H7 (cell line): ENCODE measurements at regions not wholly inside any gene's neighbourhood (a gene's known extent, or its start where the extent isn't known, plus 50 kb on each side); places are given as distances from the start of the nearest gene placed in this dataset.
A peak's percentile ranks its signal among the peaks of the same experiment; 100 is the strongest.

ENCODE experiments used
- DNase-seq: peaks from one replicate; pipeline ENCODE4 v3.0.0; 2012
- H3K27me3 ChIP-seq: 2 replicates; pipeline ENCODE4 v1.6.0; 2011; ENCODE audit warnings: mild to moderate bottlenecking, low read length; ENCODE audit not compliant: control insufficient read depth, insufficient read depth
- H3K36me3 ChIP-seq: replicated peaks from 2 replicates; pipeline ENCODE4 v1.5.1; 2011; ENCODE audit warnings: low read length; ENCODE audit not compliant: control insufficient read depth, insufficient read depth
- H3K4me3 ChIP-seq: 2 replicates; pipeline ENCODE4 v1.5.1; 2011; ENCODE audit warnings: low read depth, mild to moderate bottlenecking, control low read depth, low read length, moderate library complexity; ENCODE audit not compliant: insufficient read depth

DNA sequence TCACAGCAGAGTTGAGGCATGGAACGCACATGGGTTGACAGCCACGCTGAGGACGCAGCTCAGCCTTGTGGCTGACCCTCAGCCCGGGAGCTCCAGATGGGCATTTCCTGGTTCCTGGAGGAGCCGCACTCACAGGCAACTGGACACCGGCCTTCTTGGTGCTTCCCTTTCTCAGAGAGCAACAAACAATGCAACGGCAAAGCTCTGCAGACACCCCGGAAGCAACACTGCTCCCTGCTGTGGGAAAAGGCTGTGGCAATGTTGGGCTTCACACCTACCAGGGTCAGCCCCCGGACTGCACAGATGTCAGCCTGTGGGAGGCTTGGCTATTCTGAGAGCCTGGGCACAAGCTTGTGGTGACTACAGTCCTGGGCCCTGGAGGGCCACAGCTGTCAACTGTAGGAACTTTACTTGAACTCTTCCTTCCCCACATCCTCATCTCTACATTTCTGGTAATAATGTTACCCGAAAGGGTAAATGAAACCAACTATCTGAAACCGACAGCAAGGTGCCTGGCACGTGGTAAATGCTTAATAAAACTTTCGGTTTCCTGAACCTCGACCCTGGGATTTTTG is 597.5 kb upstream of the MKI67 start:
- DNase-seq = no peak
- H3K27me3 ChIP-seq = no peaks in the 10 kb centered on the region
- H3K36me3 ChIP-seq = no peaks in the 10 kb centered on the region
- no peak overlapping the region for H3K4me3 ChIP-seq

DNA sequence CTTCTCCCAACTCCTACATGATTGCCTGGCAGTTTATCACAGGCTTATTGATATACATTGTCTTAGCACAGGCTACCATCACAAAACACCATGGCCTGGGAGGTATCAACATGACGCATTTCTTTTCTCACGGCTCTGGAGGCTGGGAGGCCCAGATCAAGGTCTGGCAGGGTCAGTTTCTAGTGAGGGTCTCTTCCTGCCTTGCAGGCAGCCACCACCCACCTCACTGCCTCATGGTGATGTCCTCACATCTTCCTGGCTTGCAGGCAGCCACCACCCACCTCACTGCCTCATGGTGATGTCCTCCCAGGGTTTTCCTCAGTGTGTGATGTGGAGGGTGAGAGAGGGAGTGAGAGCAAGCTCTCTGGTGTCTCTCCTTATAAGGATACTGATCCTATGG is 599.3 kb upstream of the MKI67 start:
- H3K27me3 ChIP-seq = no peaks in the 10 kb centered on the region
- H3K4me3 ChIP-seq = no peak overlapping the region
- no peaks in the 10 kb centered on the region for H3K36me3 ChIP-seq
- DNase-seq = no peak

DNA sequence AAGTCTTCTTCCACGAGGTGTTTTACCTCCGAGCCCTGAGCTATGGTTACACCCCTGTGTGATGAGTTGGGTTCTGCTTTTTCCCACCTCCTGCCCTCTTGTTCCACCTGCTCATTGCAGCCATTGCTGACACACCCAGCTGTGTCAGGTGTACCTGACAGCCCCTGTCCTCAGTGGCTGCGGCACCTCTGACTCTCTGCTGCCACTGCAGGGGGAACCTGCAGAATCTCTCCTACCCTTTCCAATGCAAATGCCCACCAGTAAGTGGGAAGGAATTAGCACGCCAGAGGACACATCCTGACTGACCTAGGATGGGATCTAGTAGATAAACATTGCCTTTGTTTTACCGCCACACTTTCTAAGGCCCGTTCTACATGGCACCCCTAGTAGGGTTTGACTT is 600.9 kb upstream of the MKI67 start:
- Histone ChIP-seq H3K27me3 (no peaks in the 10 kb centered on the region), H3K36me3 (no peaks in the 10 kb centered on the region), H3K4me3 (no peak overlapping the region)
- DNase-seq = peak; percentile 77

DNA sequence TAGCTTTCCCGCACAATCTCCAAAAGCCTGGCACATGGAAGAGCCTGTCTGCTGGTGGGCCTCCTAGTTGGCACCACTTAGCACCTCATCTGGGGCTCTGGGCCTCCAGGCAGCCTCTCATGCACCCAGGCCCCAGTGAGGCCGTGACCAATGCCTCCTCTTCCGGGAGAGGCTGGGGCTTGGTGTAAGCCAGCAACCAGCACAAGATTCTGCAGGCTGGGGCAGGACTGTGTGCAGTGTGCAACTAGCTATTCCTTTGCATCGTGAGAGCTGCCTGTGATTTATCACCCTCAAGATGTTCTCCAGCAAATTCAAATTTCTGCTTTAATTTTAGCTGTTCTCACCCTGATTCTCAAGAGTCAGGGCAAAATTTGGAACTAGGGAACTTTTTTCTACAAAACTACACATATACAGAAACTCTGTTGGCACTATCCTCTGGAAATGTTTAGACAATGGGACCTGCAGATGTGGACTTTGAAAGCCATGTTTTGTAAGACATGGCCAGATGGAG is 603.7 kb upstream of the MKI67 start:
- H3K36me3 ChIP-seq = no peaks in the 10 kb centered on the region
- no peak overlapping the region for H3K4me3 ChIP-seq
- no peaks in the 10 kb centered on the region for H3K27me3 ChIP-seq
- DNase-seq = no peak

DNA sequence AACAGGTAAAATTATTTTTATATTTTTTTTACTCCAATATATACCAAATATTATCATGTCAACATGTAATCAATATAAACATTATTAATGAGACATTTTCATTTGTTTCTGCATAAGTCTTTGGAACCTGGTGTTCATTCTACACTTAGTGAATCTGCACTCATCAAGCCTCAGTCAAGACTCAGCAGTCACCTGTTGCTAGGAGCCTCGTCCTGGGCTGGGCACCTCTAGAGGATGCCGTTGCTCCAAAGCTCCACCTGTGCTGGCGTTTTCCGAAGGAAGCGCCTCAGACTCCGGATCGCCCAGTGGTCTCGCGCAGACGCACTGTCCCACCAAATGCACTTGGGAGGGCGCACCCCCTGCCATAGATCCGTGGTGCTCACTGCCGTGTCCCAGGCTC is 604.7 kb upstream of the MKI67 start:
- H3K36me3 ChIP-seq = no peaks in the 10 kb centered on the region
- no peak for DNase-seq
- H3K27me3 ChIP-seq = no peaks in the 10 kb centered on the region; the same call in 1 of the 2 replicates
- no peak overlapping the region for H3K4me3 ChIP-seq

DNA sequence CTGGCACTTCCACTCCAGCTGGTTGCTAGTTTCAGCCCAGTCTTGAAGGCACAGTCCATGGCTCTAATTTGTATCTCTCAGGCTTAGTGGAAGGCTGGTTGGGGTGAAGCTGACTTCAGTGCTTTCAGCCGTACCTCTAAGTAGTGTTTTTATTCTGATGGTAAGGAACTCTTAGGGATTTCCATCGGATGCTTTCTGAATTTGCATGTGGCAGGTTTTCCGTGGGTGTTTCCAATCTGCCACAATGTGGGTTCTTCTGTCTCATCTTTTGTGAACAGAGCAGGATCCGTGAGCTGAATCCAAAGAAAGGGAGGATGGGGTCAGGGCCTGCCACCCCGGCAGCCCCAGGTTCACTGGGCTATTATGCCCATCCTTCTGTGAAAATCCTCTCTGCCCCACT is 607.9 kb upstream of the MKI67 start:
- H3K36me3 ChIP-seq = no peaks in the 10 kb centered on the region
- H3K4me3 ChIP-seq = no peak overlapping the region
- H3K27me3 ChIP-seq = no peaks in the 10 kb centered on the region; the same call in 1 of the 2 replicates
- no peak for DNase-seq

DNA sequence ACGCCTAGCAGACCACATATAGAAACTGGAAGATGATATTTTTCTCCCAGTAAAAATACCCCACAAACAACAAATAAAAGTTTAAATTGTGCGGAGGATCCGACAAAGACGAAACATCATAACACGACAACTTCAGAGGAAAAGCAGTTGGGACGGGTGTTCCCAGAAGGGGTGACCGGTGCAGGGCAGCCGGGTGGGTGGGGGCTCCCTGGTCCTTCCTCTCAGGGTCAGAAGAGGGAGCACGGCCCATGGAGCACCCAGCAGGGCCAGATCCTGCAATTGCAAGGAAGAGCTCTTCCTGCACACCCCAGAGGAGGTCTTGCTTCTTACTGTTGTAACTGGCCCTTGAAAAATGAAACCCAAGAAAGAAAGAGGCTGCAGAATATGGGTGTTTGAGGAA is 608.5 kb upstream of the MKI67 start:
- H3K4me3 ChIP-seq = no peak overlapping the region
- peak; percentile 35 for DNase-seq
- no peaks in the 10 kb centered on the region for H3K36me3 ChIP-seq
- no peaks in the 10 kb centered on the region; the same call in 1 of the 2 replicates for H3K27me3 ChIP-seq

DNA sequence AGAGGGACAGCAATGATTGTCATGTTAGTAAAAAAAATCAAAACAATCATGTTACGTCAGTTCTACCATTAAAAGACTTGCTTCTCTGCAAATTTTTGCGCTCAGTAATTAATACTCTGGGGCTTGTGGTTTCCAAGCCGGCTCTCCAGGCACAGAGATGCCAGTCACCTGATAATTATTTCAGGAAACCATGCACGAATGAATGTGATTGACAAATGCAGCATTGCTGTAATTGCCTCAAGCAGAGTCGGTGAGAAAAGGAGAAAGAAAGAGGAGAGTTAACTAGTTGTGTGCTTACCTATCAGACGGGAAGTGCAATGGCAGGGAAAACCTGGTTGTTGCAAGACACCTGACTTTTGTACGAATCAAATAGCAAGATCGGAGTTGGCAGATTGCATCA is 609.8 kb upstream of the MKI67 start:
- Histone ChIP-seq H3K4me3 (no peak overlapping the region), H3K36me3 (no peaks in the 10 kb centered on the region)
- no peak for DNase-seq

DNA sequence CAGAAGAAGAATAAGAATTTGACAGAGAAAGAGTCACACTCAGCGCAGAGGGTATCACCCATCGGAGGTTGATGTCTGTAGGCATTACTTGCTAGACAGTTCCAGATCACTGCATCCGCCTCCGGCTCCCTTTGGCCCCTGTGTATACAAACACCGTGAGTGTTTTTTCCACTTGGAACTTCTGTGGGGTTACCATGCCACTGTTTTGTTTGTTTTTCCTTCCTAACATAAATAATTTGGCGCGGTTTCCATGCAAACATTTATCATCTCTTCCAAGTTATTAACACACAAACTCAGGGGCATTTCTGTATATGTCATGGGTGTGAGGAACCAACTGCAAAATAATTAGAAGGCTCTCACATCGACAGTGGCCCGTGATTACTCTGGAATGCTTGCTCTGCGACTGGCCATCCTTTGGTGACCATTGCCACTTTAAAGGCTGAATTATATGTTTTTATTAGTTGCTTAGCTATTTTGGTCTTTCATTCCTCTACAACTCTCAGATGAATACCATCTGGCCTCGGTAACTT is 612.2 kb upstream of the MKI67 start:
- no peaks in the 10 kb centered on the region; the same call in 1 of the 2 replicates for H3K27me3 ChIP-seq
- no peak for DNase-seq
- H3K36me3 ChIP-seq = no peaks in the 10 kb centered on the region
- no peak overlapping the region for H3K4me3 ChIP-seq

More for the DNA sequence above, 609.8 kb upstream of the MKI67 start:
- no peaks in the 10 kb centered on the region; the same call in 1 of the 2 replicates for H3K27me3 ChIP-seq

DNA sequence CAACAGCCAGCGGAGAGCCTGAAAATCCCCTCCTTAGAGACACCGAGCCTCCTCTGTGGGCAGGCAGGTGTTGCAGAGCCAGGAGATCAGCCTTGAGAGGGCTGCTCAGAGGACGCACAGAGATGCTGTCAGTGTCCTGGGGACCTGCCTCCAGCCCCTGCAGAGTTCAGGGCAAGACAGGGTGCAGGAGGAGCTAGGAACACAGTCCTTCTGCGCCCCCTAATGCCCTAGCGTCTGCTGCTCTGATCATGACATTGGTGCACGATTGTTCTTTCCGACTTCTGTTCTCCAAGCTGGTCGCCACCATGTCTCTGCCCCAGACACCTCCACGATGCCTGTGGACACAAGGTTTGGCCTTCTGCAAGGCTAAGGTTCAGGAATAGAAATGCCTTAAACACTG is 613.7 kb upstream of the MKI67 start:
- H3K27me3 ChIP-seq = no peaks in the 10 kb centered on the region; the same call in 1 of the 2 replicates
- no peak overlapping the region for H3K4me3 ChIP-seq
- peak; percentile 69 for DNase-seq
- no peaks in the 10 kb centered on the region for H3K36me3 ChIP-seq

DNA sequence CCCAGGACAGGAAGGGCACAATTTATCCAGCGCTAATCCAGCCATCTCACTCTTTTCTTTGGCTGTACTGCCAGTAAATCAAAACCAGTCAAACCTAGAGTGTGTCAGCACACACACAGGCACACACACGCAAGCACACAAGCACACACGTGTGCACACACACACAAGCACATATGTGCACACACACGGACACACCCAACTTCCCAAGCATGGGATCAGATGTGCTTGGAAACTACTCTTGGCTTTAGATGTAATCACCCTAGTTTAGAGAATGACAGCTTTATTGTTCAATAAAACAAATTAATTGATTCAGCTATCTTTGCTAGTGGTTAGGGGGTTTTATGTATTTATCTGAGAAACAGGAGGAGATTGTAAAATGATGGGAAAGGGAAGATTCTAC is 615.0 kb upstream of the MKI67 start:
- H3K4me3 ChIP-seq = no peak overlapping the region
- DNase-seq = no peak
- no peaks in the 10 kb centered on the region for H3K36me3 ChIP-seq
- no peaks in the 10 kb centered on the region for H3K27me3 ChIP-seq

DNA sequence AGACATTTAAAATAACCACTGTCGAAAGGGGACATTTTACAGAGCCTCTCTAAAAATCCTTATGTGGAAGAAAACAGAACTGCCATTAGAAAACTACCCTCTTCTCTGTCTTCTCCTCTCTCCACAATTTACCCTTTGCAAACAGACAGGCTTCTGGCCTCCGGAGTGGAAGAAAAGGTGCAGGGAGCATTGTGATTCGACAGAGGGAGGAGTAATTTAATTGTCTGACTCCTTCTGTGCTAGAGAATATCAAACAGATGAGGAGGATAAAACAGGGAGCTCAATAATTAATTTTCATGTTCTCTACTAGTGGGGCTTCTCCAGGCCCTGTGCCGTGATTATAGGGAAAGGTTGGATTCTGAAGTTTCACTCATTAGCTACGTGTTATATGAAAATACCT is 615.5 kb upstream of the MKI67 start:
- Histone ChIP-seq H3K27me3 (no peaks in the 10 kb centered on the region), H3K36me3 (no peaks in the 10 kb centered on the region), H3K4me3 (no peak overlapping the region)
- DNase-seq = no peak

DNA sequence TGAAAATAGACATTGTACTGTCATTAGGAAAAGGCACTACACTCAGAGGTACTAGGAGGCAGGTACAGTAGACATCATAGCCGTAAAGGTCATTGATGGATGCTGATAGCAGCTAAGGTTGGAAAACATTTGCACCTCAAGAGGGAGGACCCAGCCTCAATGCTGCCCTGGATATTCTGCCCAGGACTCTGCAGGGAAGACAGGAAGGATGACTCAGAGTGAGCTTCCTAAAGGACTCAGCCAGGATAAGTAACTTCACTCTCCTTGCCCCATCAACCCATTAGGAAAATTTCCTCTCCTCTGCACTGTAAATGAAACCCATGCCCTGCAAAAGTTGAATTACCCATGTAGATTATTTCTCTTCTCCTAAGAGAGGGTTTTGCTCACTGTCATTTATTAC is 617.9 kb upstream of the MKI67 start:
- H3K27me3 ChIP-seq = no peaks in the 10 kb centered on the region
- peak; percentile 38 for DNase-seq
- no peak overlapping the region for H3K4me3 ChIP-seq
- H3K36me3 ChIP-seq = no peaks in the 10 kb centered on the region

DNA sequence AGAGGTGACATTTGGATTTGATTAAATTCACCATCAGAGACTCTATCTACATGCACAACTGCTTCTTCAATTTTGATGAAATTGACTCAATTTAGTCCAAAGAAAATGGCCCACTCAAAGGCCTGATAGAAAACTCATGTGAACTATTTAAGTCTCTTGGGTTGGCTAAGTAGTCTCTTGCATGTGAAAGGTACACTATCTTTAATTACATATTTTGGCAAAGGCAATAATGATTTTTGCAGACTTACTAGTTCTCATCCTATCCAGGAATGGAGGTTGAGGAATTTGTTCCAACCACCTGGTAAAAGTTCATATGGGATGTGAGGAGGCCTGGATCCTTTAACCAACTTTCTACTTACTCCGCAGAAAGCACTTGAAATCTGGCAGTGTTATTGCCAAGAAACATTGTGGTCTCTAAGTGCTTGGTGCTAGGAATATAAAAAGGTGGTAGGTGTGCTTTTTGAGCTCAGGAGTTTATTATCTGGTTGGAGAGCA is 618.6 kb upstream of the MKI67 start:
- Histone ChIP-seq H3K4me3 (no peak overlapping the region), H3K36me3 (no peaks in the 10 kb centered on the region), H3K27me3 (no peaks in the 10 kb centered on the region)
- DNase-seq = no peak

DNA sequence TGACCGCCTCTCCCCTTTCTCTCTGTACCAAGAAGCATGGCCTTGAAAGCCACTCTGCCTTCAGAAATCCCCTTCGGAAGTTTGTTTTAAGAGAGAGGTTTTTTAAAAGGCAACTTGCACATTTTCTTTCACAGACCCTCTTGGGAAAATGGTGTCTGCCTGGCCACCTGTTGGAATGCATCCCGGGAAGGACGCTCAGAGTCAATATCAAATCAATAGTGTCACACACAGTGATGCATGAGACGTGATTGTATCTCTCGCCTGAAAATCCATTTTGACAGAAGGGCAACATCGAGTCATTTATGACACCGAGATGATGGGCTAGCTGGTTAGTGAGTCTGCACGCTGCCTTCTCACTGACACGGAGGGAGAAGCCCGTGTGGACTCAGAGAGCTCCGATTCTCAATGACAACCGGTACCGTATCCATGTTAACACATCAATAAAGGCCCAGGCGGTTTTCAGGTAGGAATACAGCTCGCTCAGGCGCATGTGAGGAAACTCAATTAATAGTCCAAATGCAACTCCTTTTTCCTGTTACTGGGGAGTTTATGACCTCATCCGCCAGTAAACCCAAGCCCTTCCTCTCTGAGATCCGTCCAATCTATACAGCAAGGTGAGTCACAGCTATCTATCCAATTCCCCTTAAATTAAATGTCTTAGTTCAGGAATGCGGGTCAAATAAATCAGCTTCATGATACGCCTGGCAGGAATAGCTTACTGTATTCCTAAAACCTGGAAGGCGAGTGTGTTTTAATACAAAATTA is 621.5 kb upstream of the MKI67 start:
- no peaks in the 10 kb centered on the region for H3K36me3 ChIP-seq
- H3K27me3 ChIP-seq = no peaks in the 10 kb centered on the region
- H3K4me3 ChIP-seq = no peak overlapping the region
- no peak for DNase-seq
